ENCODE measurements at regions not wholly inside any gene's neighbourhood (a gene's known extent, or its start where the extent isn't known, plus 50 kb on each side); places are given as distances from the start of the nearest gene placed in this dataset.

GRCh38 chr1:38476111-38476849 lies 383.3 kb downstream of the RRAGC start:
- H3K4me1 ChIP-seq (ENCODE audit: control insufficient read depth in 2 of 2, insufficient read depth in 2 of 2, low read length in 2 of 2), result peaks cover 0 to 3% of the 10 kb centered on the region in 2 donors
- Mint-ChIP-seq H3K27me3 (peaks cover 35 to 77% (median 60%) of the 10 kb centered on the region in 5 donors), H3K4me1 (peaks cover 7 to 21% (median 17%) of the 10 kb centered on the region in 7 donors), H3K27ac (no peak overlapping the region), H3K4me3 (peak overlapping the region in 4 of 10 donors; percentile 17 to 62 (median 59)), H3K36me3 (peaks cover 0 to 12% (median 3%) of the 10 kb centered on the region in 5 donors), H3K9me3 (peaks cover 0 to 23% (median 14%) of the 10 kb centered on the region in 11 donors)
- ATAC-seq, result no peak
- H3K27me3 ChIP-seq (ENCODE audit: control insufficient read depth in 2 of 2, insufficient read depth in 2 of 2, low read length in 2 of 2), result no peaks in the 10 kb centered on the region
- H3K4me3 ChIP-seq (ENCODE audit: low read length), result no peak overlapping the region
- ChIA-PET CTCF (no interaction called here), POLR2A (interaction anchor here (0.5 kb wide), 1 partner anchor 91 kb away, joined by 3 read pairs; no protein-coding TSS in a partner anchor)
- DNase-seq, result no peak
- no peaks in the 10 kb centered on the region for H3K36me3 ChIP-seq (ENCODE audit: control insufficient read depth in 2 of 3, insufficient read depth in 3 of 3, low read length in 3 of 3)
- intact Hi-C loops (cut with micrococcal nuclease), result no loop called here
- no peaks in the 10 kb centered on the region for H3K9me3 ChIP-seq (ENCODE audit: control insufficient read depth in 2 of 3, low read length in 3 of 3)
- H3K27ac ChIP-seq (ENCODE audit: low read depth, low read length), result no peak overlapping the region

GRCh38 chr1:38475624-38476005 lies 384.0 kb downstream of the RRAGC start:
- H3K27me3 Mint-ChIP-seq, result peaks cover 33 to 78% (median 64%) of the 10 kb centered on the region in 5 donors
- peaks cover 0 to 3% of the 10 kb centered on the region in 2 donors for H3K4me1 ChIP-seq (ENCODE audit: control insufficient read depth in 2 of 2, insufficient read depth in 2 of 2, low read length in 2 of 2)
- H3K4me1 Mint-ChIP-seq, result peaks cover 7 to 21% (median 17%) of the 10 kb centered on the region in 7 donors
- CTCF ChIA-PET, result no interaction called here
- H3K9me3 Mint-ChIP-seq, result peaks cover 0 to 22% (median 13%) of the 10 kb centered on the region in 11 donors
- peak overlapping the region; percentile 38 to 79 (median 64) for H3K4me3 Mint-ChIP-seq
- no peak for ATAC-seq
- peak overlapping the region in 4 of 9 donors; percentile 8 to 43 (median 22) for H3K27ac Mint-ChIP-seq
- intact Hi-C loops (cut with micrococcal nuclease), result no loop called here
- no peaks in the 10 kb centered on the region for H3K27me3 ChIP-seq (ENCODE audit: control insufficient read depth in 2 of 2, insufficient read depth in 2 of 2, low read length in 2 of 2)
- no peak overlapping the region for H3K4me3 ChIP-seq (ENCODE audit: low read length)
- no peaks in the 10 kb centered on the region for H3K9me3 ChIP-seq (ENCODE audit: control insufficient read depth in 2 of 3, low read length in 3 of 3)
- H3K27ac ChIP-seq (ENCODE audit: low read depth, low read length), result no peak overlapping the region
- DNase-seq, result no peak
- POLR2A ChIA-PET, result interaction anchor here (0.5 kb wide), 1 partner anchor 92 kb away, joined by 3 read pairs; no protein-coding TSS in a partner anchor
- no peaks in the 10 kb centered on the region for H3K36me3 ChIP-seq (ENCODE audit: control insufficient read depth in 2 of 3, insufficient read depth in 3 of 3, low read length in 3 of 3)
- peaks cover 0 to 13% (median 3%) of the 10 kb centered on the region in 5 donors for H3K36me3 Mint-ChIP-seq

GRCh38 chr1:38474738-38475623 lies 384.6 kb downstream of the RRAGC start:
- peaks cover 0 to 3% of the 10 kb centered on the region in 2 donors for H3K4me1 ChIP-seq (ENCODE audit: control insufficient read depth in 2 of 2, insufficient read depth in 2 of 2, low read length in 2 of 2)
- H3K27me3 Mint-ChIP-seq, result peaks cover 33 to 79% (median 66%) of the 10 kb centered on the region in 5 donors
- peaks cover 0 to 22% (median 13%) of the 10 kb centered on the region in 11 donors for H3K9me3 Mint-ChIP-seq
- DNase-seq, result peak in 4 of 9 donors; percentile 5 to 47 (median 22)
- peaks cover 0 to 13% (median 3%) of the 10 kb centered on the region in 5 donors for H3K36me3 Mint-ChIP-seq
- ATAC-seq, result peak; percentile 57
- H3K4me3 Mint-ChIP-seq, result peak overlapping the region; percentile 38 to 79 (median 64)
- no peak overlapping the region for H3K4me3 ChIP-seq (ENCODE audit: low read length)
- H3K9me3 ChIP-seq (ENCODE audit: control insufficient read depth in 2 of 3, low read length in 3 of 3), result no peaks in the 10 kb centered on the region
- peak overlapping the region in 6 of 9 donors; percentile 4 to 70 (median 28) for H3K27ac Mint-ChIP-seq
- intact Hi-C loops (cut with micrococcal nuclease), result no loop called here
- no peaks in the 10 kb centered on the region for H3K27me3 ChIP-seq (ENCODE audit: control insufficient read depth in 2 of 2, insufficient read depth in 2 of 2, low read length in 2 of 2)
- H3K27ac ChIP-seq (ENCODE audit: low read depth, low read length), result no peak overlapping the region
- CTCF ChIA-PET, result interaction anchor here (1.0 kb wide), 1 partner anchor 16 kb away, joined by 3 read pairs; no protein-coding TSS in a partner anchor
- H3K36me3 ChIP-seq (ENCODE audit: control insufficient read depth in 2 of 3, insufficient read depth in 3 of 3, low read length in 3 of 3), result no peaks in the 10 kb centered on the region
- H3K4me1 Mint-ChIP-seq, result peaks cover 7 to 21% (median 17%) of the 10 kb centered on the region in 7 donors
- POLR2A ChIA-PET, result interaction anchor here (0.7 kb wide), 1 partner anchor 82 kb away, joined by 3 read pairs; no protein-coding TSS in a partner anchor

GRCh38 chr1:38466487-38466886 lies 393.1 kb downstream of the RRAGC start:
- H3K4me1 ChIP-seq (ENCODE audit: control insufficient read depth in 2 of 2, insufficient read depth in 2 of 2, low read length in 2 of 2), result no peaks in the 10 kb centered on the region
- no peaks in the 10 kb centered on the region for H3K36me3 ChIP-seq (ENCODE audit: control insufficient read depth in 2 of 3, insufficient read depth in 3 of 3, low read length in 3 of 3)
- ChIA-PET POLR2A (no interaction called here), CTCF (no interaction called here)
- no peaks in the 10 kb centered on the region for H3K27me3 ChIP-seq (ENCODE audit: control insufficient read depth in 2 of 2, insufficient read depth in 2 of 2, low read length in 2 of 2)
- intact Hi-C loops (cut with micrococcal nuclease), result no loop called here
- H3K27ac Mint-ChIP-seq, result no peak overlapping the region
- DNase-seq (no peak), ATAC-seq (no peak)
- no peak overlapping the region for H3K4me3 Mint-ChIP-seq
- H3K27ac ChIP-seq (ENCODE audit: low read depth, low read length), result no peak overlapping the region
- peaks cover 10 to 40% (median 29%) of the 10 kb centered on the region in 5 donors for H3K27me3 Mint-ChIP-seq
- H3K9me3 Mint-ChIP-seq, result peaks cover 0 to 6% (median 3%) of the 10 kb centered on the region in 11 donors
- H3K9me3 ChIP-seq (ENCODE audit: control insufficient read depth in 2 of 3, low read length in 3 of 3), result no peaks in the 10 kb centered on the region
- no peaks in the 10 kb centered on the region for H3K4me1 Mint-ChIP-seq
- no peak overlapping the region for H3K4me3 ChIP-seq (ENCODE audit: low read length)
- H3K36me3 Mint-ChIP-seq, result peaks cover 0 to 4% (median 0%) of the 10 kb centered on the region in 5 donors

DNA sequence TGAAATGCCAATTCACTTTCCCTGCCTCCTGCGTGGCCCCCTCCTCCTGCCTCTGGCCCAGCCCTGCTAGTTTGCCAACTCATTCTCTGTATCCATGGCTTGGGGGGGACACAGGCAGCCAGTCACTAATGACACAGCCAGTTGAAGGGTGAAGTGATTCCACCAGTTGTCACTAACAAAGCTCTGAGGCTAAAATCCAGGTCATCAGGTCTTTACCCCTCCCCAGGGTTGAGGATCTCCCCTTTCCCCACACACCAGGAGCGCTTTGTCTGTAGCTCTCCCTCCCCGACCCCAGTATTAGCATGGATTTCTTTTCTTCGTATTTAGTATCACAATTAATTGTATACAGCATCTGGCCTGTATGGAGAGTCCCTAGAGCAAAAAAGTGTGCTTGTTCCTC lies 394.1 kb downstream of the RRAGC start:
- peaks cover 0 to 2% (median 0%) of the 10 kb centered on the region in 5 donors for H3K36me3 Mint-ChIP-seq
- no peaks in the 10 kb centered on the region for H3K27me3 ChIP-seq (ENCODE audit: control insufficient read depth in 2 of 2, insufficient read depth in 2 of 2, low read length in 2 of 2)
- no peaks in the 10 kb centered on the region for H3K36me3 ChIP-seq (ENCODE audit: control insufficient read depth in 2 of 3, insufficient read depth in 3 of 3, low read length in 3 of 3)
- DNase-seq, result no peak
- H3K27me3 Mint-ChIP-seq, result peaks cover 6 to 37% (median 22%) of the 10 kb centered on the region in 5 donors
- intact Hi-C loops (cut with micrococcal nuclease), result no loop called here
- ATAC-seq, result no peak
- ChIA-PET POLR2A (no interaction called here), CTCF (no interaction called here)
- H3K4me1 Mint-ChIP-seq, result no peaks in the 10 kb centered on the region
- H3K4me3 ChIP-seq (ENCODE audit: low read length), result no peak overlapping the region
- H3K27ac Mint-ChIP-seq, result no peak overlapping the region
- no peaks in the 10 kb centered on the region for H3K9me3 ChIP-seq (ENCODE audit: control insufficient read depth in 2 of 3, low read length in 3 of 3)
- peaks cover 0 to 10% (median 2%) of the 10 kb centered on the region in 11 donors for H3K9me3 Mint-ChIP-seq
- H3K4me3 Mint-ChIP-seq, result no peak overlapping the region
- H3K4me1 ChIP-seq (ENCODE audit: control insufficient read depth in 2 of 2, insufficient read depth in 2 of 2, low read length in 2 of 2), result no peaks in the 10 kb centered on the region
- H3K27ac ChIP-seq (ENCODE audit: low read depth, low read length), result no peak overlapping the region

DNA sequence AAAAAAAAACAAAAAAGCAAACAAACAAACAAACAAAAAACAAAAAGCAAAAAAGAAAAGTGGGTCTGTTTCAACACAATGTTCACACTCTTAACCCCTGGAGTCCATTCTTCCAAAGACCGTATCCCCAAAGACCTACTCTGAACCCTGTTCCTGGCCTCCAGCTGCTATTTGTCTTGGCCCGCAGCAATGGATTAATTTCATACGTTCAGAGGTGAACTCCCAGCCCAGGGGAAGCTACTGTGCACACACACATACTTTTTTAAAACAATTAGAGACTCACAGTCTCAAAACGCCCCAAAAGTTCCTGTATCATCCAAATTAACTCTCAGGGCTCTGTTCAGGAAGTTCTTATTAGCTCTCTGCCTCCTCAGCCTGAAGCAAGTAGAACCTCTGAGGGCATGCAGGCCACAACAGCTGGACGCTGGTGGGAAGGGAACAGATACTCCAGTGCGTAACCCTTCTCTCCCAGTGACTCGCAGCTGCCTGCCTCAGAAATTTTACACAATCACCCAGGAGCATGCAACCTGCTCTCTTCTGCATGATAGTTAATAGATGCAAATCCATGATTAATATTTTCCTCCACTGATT lies 395.4 kb downstream of the RRAGC start:
- ATAC-seq (no peak), DNase-seq (no peak)
- H3K27ac Mint-ChIP-seq, result no peak overlapping the region
- no peaks in the 10 kb centered on the region for H3K36me3 ChIP-seq (ENCODE audit: control insufficient read depth in 2 of 3, insufficient read depth in 3 of 3, low read length in 3 of 3)
- no peak overlapping the region for H3K4me3 Mint-ChIP-seq
- H3K4me3 ChIP-seq (ENCODE audit: low read length), result no peak overlapping the region
- ChIA-PET POLR2A (interaction anchor here (0.7 kb wide), 1 partner anchor 27 kb away, joined by 3 read pairs; no protein-coding TSS in a partner anchor), CTCF (no interaction called here)
- H3K27ac ChIP-seq (ENCODE audit: low read depth, low read length), result no peak overlapping the region
- peaks cover 0 to 10% (median 2%) of the 10 kb centered on the region in 11 donors for H3K9me3 Mint-ChIP-seq
- intact Hi-C loops (cut with micrococcal nuclease), result no loop called here
- peaks cover 7 to 37% (median 27%) of the 10 kb centered on the region in 5 donors for H3K27me3 Mint-ChIP-seq
- no peaks in the 10 kb centered on the region for H3K27me3 ChIP-seq (ENCODE audit: control insufficient read depth in 2 of 2, insufficient read depth in 2 of 2, low read length in 2 of 2)
- H3K4me1 ChIP-seq (ENCODE audit: control insufficient read depth in 2 of 2, insufficient read depth in 2 of 2, low read length in 2 of 2), result no peaks in the 10 kb centered on the region
- H3K4me1 Mint-ChIP-seq, result no peaks in the 10 kb centered on the region
- H3K36me3 Mint-ChIP-seq, result peaks cover 0 to 2% (median 0%) of the 10 kb centered on the region in 5 donors
- no peaks in the 10 kb centered on the region for H3K9me3 ChIP-seq (ENCODE audit: control insufficient read depth in 2 of 3, low read length in 3 of 3)
